IMR-90 (cell line): ENCODE measurements at regions not wholly inside any gene's neighbourhood (a gene's known extent, or its start where the extent isn't known, plus 50 kb on each side); places are given as distances from the start of the nearest gene placed in this dataset.

Experiments
- ATAC-seq: fragments of 200-7000 bp; cut with Tn5 transposase; 2 replicates; pipeline ENCODE4 v1.9.1; 2020; ENCODE audit warnings: low read depth, mild to moderate bottlenecking, moderate library complexity
- BruUV-seq: library from RNA; stranded (reverse); fragments of 400-500 nt; replicated peaks from 2 replicates; lab custom pipeline; 2021; lab: Mats Ljungman, UMichigan
- CTCF ChIA-PET: fragments of 300-600 bp; formaldehyde crosslinking; extraction: SDS; loops from one replicate; lab custom pipeline; 2021; ENCODE audit warnings: antibody characterized with exemption; lab: Yijun Ruan, JAX
- POLR2A ChIA-PET: fragments of 300-600 bp; sonication (Branson Sonifier 250); formaldehyde crosslinking; loops from one replicate; lab custom pipeline; 2022; ENCODE audit warnings: antibody characterized with exemption; ENCODE audit not compliant: unreplicated experiment; lab: Charles Lee
- DNase-seq: peaks from one replicate; pipeline ENCODE4 v3.0.0; 2013
- H2AFZ ChIP-seq: replicated peaks from 2 replicates; pipeline ENCODE3; 2013; ENCODE audit warnings: low read length, mild to moderate bottlenecking; ENCODE audit not compliant: poor library complexity
- H2AK5ac ChIP-seq: 2 replicates; pipeline ENCODE4 v1.6.1; 2013; ENCODE audit warnings: low read depth, low read length, inconsistent platforms
- H2AK9ac ChIP-seq: replicated peaks from 2 replicates; pipeline ENCODE3; 2013; ENCODE audit warnings: mild to moderate bottlenecking, low read depth, low read length, moderate library complexity; ENCODE audit not compliant: poor library complexity
- H2BK120ac ChIP-seq: 2 replicates; pipeline ENCODE4 v1.6.1; 2013; ENCODE audit warnings: low read depth, low read length, inconsistent platforms
- H2BK15ac ChIP-seq: 3 replicates; pipeline ENCODE4 v1.6.1; 2013; ENCODE audit warnings: low read depth, low read length, inconsistent platforms
- H2BK20ac ChIP-seq: 2 replicates; pipeline ENCODE4 v1.6.1; 2013; ENCODE audit warnings: low read depth, mild to moderate bottlenecking, inconsistent platforms, low read length, moderate library complexity
- H2BK5ac ChIP-seq: 2 replicates; pipeline ENCODE4 v1.6.1; 2013; ENCODE audit warnings: mild to moderate bottlenecking, low read depth, low read length, inconsistent platforms; ENCODE audit not compliant: poor library complexity, severe bottlenecking
- H3K14ac ChIP-seq: replicated peaks from 2 replicates; pipeline ENCODE4 v1.6.1; 2013; ENCODE audit warnings: low read depth, low read length, inconsistent platforms
- H3K18ac ChIP-seq: 2 replicates; pipeline ENCODE4 v1.6.1; 2013; ENCODE audit warnings: low read depth, low read length, control low read depth
- H3K23ac ChIP-seq: 2 replicates; pipeline ENCODE4 v1.6.1; 2013; ENCODE audit warnings: low read depth, low read length, inconsistent platforms
- H3K27ac ChIP-seq: 2 replicates; pipeline ENCODE4 v1.5.1; 2013; ENCODE audit warnings: mild to moderate bottlenecking, control low read depth, low read length; ENCODE audit not compliant: insufficient read depth
- H3K27me3 ChIP-seq: 2 replicates; pipeline ENCODE4 v1.6.1; 2013; ENCODE audit warnings: low read length; ENCODE audit not compliant: control insufficient read depth, insufficient read depth
- H3K36me3 ChIP-seq: 2 replicates; pipeline ENCODE4 v1.6.1; 2013; ENCODE audit warnings: low read length, mixed read lengths; ENCODE audit not compliant: control insufficient read depth, insufficient read depth
- H3K4ac ChIP-seq: 2 replicates; pipeline ENCODE4 v1.6.1; 2013; ENCODE audit warnings: low read depth, low read length, inconsistent platforms
- H3K4me1 ChIP-seq: 2 replicates; pipeline ENCODE4 v1.6.1; 2013; ENCODE audit warnings: low read length, mixed read lengths; ENCODE audit not compliant: control insufficient read depth, insufficient read depth
- H3K4me2 ChIP-seq: 2 replicates; pipeline ENCODE4 v1.6.1; 2013; ENCODE audit warnings: low read depth, mild to moderate bottlenecking, control low read depth, low read length, moderate library complexity
- H3K4me3 ChIP-seq: 2 replicates; pipeline ENCODE4 v1.5.1; 2013; ENCODE audit warnings: low read depth, mild to moderate bottlenecking, control low read depth, low read length, moderate library complexity; ENCODE audit not compliant: insufficient read depth
- H3K56ac ChIP-seq: 2 replicates; pipeline ENCODE4 v1.6.1; 2013; ENCODE audit warnings: low read length, inconsistent platforms; ENCODE audit not compliant: insufficient read depth; ENCODE audit errors: extremely low read depth
- H3K79me1 ChIP-seq, 2 experiments: 2 replicates each; pipeline ENCODE4 v1.6.1; 2013; ENCODE audit warnings: low read length in 2 of 2, inconsistent platforms in 1 of 2, low read depth in 1 of 2
- H3K9ac ChIP-seq: 2 replicates; pipeline ENCODE4 v1.6.1; 2013; ENCODE audit warnings: low read depth, low read length, control low read depth
- H3K9me1 ChIP-seq: 2 replicates; pipeline ENCODE4 v1.6.1; 2013; ENCODE audit warnings: low read length, inconsistent platforms; ENCODE audit not compliant: insufficient read depth
- H3K9me3 ChIP-seq: 2 replicates; pipeline ENCODE4 v1.6.1; 2013; ENCODE audit warnings: low read length; ENCODE audit not compliant: control insufficient read depth, insufficient read depth
- H4K20me1 ChIP-seq: 2 replicates; pipeline ENCODE4 v1.6.1; 2013; ENCODE audit warnings: low read length, inconsistent platforms; ENCODE audit not compliant: insufficient read depth
- H4K5ac ChIP-seq: 2 replicates; pipeline ENCODE4 v1.6.1; 2013; ENCODE audit warnings: mild to moderate bottlenecking, low read depth, low read length, control low read depth
- H4K8ac ChIP-seq, 2 experiments: 2 replicates each; pipeline ENCODE4 v1.6.1; 2013; ENCODE audit warnings: low read depth in 2 of 2, low read length in 2 of 2, control low read depth in 1 of 2, inconsistent platforms in 1 of 2
- H4K91ac ChIP-seq: 2 replicates; pipeline ENCODE4 v1.6.1; 2013; ENCODE audit warnings: low read depth, low read length, inconsistent platforms; ENCODE audit not compliant: insufficient read depth
- CHD1 ChIP-seq: IDR thresholded peaks from 2 replicates; pipeline ENCODE4 v1.6.1; 2012; ENCODE audit warnings: low read depth, low read length, improper control_type of control experiment
- MAZ ChIP-seq: IDR thresholded peaks from 2 replicates; pipeline ENCODE4 v1.6.1; 2012; ENCODE audit warnings: low read depth, mild to moderate bottlenecking, low read length, improper control_type of control experiment, moderate library complexity, borderline replicate concordance
- MXI1 ChIP-seq: IDR thresholded peaks from 2 replicates; pipeline ENCODE4 v1.6.1; 2012; ENCODE audit warnings: low read depth, mild to moderate bottlenecking, low read length, moderate library complexity, borderline replicate concordance
- RCOR1 ChIP-seq: IDR thresholded peaks from 2 replicates; pipeline ENCODE4 v1.6.1; 2012; ENCODE audit warnings: mild to moderate bottlenecking, low read length, improper control_type of control experiment; ENCODE audit not compliant: insufficient replicate concordance
- WGBS, 2 experiments: methylation state at CpG; one replicate each; pipeline versions ENCODE4 v1.1.5 to v1.1.7; 2013; ENCODE audit warnings: missing lambda C conversion rate in 2 of 2; ENCODE audit not compliant: insufficient read length in 1 of 2; ENCODE audit errors: extremely low coverage in 2 of 2; 5-methylcytosine and 5-hydroxymethylcytosine counted together
- dilution Hi-C: fragments of 300-500 bp; cut with HindIII; formaldehyde crosslinking; loops from one replicate; pipeline ENCODE4 v1.14.3; 2018; ENCODE audit warnings: low sequenced_read_pairs; ENCODE audit not compliant: unreplicated experiment
- in situ Hi-C: fragments of 300-500 bp; cut with MboI; formaldehyde crosslinking; loops from 3 replicates; pipeline ENCODE4 v1.14.3; 2019; ENCODE audit warnings: low sequenced_read_pairs, inconsistent platforms, mixed read lengths
- intact Hi-C: fragments of 100-400 bp; cut with micrococcal nuclease; formaldehyde crosslinking; loops from 2 replicates; pipeline ENCODE4 v1.10.0; 2022
- TF ChIP-seq, protein P1 (sequence below): fragments of 150-350 bp; IDR thresholded peaks from 2 replicates; pipeline ENCODE4 v1.6.1; 2016; ENCODE audit warnings: low read depth, mild to moderate bottlenecking, low read length, moderate library complexity, borderline replicate concordance

DNA sequence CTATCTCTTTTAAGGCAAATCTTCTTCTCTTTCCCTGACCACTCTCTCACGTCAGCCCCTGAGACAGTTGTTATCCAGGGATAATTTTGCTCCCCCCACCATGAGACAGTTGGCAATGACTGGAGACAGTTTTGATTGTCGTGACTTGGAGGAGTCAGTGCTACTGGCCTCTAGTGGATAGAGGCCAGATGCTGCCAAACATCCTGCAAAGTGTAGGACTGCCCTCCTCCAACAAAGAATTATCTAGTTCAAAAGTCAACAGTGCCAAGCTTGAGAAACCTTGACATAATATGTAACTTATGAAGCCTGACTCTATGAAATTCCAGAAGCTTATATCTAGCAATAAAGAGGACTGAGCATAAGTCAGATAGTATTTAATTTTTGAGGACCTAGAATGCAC is 502.1 kb upstream of the IGFBP7 start:
- H2BK20ac ChIP-seq = no peak overlapping the region
- H4K5ac ChIP-seq = no peak overlapping the region
- whole genome bisulfite sequencing, 2 experiments = no CpG with 5 or more reads among the region's 2 CpGs
- intact Hi-C loops (no loop called here), in situ Hi-C loops (no loop called here), dilution Hi-C loops (no loop called here)
- H3K27me3 ChIP-seq = no peaks in the 10 kb centered on the region
- no peak overlapping the region for H2AK9ac ChIP-seq
- no peak overlapping the region for H4K8ac ChIP-seq
- H3K9me3 ChIP-seq = no peaks in the 10 kb centered on the region
- no peak for ATAC-seq
- no peaks in the 10 kb centered on the region for H3K36me3 ChIP-seq
- no peak overlapping the region for H3K4me3 ChIP-seq
- H3K9me1 ChIP-seq = no peaks in the 10 kb centered on the region
- TF ChIP-seq, protein P1, sequence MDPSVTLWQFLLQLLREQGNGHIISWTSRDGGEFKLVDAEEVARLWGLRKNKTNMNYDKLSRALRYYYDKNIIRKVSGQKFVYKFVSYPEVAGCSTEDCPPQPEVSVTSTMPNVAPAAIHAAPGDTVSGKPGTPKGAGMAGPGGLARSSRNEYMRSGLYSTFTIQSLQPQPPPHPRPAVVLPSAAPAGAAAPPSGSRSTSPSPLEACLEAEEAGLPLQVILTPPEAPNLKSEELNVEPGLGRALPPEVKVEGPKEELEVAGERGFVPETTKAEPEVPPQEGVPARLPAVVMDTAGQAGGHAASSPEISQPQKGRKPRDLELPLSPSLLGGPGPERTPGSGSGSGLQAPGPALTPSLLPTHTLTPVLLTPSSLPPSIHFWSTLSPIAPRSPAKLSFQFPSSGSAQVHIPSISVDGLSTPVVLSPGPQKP = no peak
- TF ChIP-seq MXI1 (no peak), CHD1 (no peak), MAZ (no peak), RCOR1 (no peak)
- no peak overlapping the region for H3K27ac ChIP-seq
- H3K56ac ChIP-seq = no peak overlapping the region
- H3K4me1 ChIP-seq = no peaks in the 10 kb centered on the region
- H3K23ac ChIP-seq = no peak overlapping the region
- BruUV-seq = no TSS peak
- H3K9ac ChIP-seq = no peak overlapping the region
- no peak overlapping the region for H2BK120ac ChIP-seq
- no peak overlapping the region for H3K4ac ChIP-seq
- H4K20me1 ChIP-seq = no peaks in the 10 kb centered on the region
- H2AK5ac ChIP-seq = no peak overlapping the region
- ChIA-PET CTCF (no interaction called here), POLR2A (no interaction called here)
- no peak overlapping the region for H2AFZ ChIP-seq
- no peak overlapping the region for H2BK5ac ChIP-seq
- H4K91ac ChIP-seq = no peak overlapping the region
- no peak overlapping the region for H2BK15ac ChIP-seq
- H3K14ac ChIP-seq = no peak overlapping the region
- no peak overlapping the region for H3K18ac ChIP-seq
- no peak overlapping the region for H3K4me2 ChIP-seq
- DNase-seq = no peak
- H3K79me1 ChIP-seq = no peaks in the 10 kb centered on the region
